OCI-LY7 (cell line): ENCODE measurements at regions not wholly inside any gene's neighbourhood (a gene's known extent, or its start where the extent isn't known, plus 50 kb on each side); places are given as distances from the start of the nearest gene placed in this dataset.

Experiments used
- BruUV-seq: library from RNA; stranded (reverse); fragments of 400-500 nt; replicated peaks from 2 replicates; lab custom pipeline; 2021; lab: Mats Ljungman, UMichigan
- CTCF ChIA-PET: fragments of 300-600 bp; sonication (Branson Sonifier 250); formaldehyde crosslinking; loops from one replicate; lab custom pipeline; 2022; ENCODE audit warnings: antibody characterized with exemption; ENCODE audit not compliant: unreplicated experiment; lab: Charles Lee
- POLR2A ChIA-PET: fragments of 300-600 bp; sonication (Branson Sonifier 250); formaldehyde crosslinking; loops from one replicate; lab custom pipeline; 2022; ENCODE audit warnings: antibody characterized with exemption; lab: Charles Lee
- DNase-seq: peaks from one replicate; pipeline ENCODE4 v3.0.0-alpha.2; 2015; ENCODE audit warnings: low spot score
- H2AFZ ChIP-seq: fragments of 200-600 bp; sonication (generic), shearing (Covaris generic); 2 replicates; pipeline ENCODE4 v1.6.1; 2014; ENCODE audit warnings: mild to moderate bottlenecking, antibody characterized with exemption, low read length, moderate library complexity
- H3K27ac ChIP-seq: fragments of 200-600 bp; sonication (generic); 2 replicates; pipeline ENCODE4 v1.5.1; 2014; ENCODE audit warnings: mixed run types, low read depth, mild to moderate bottlenecking, moderate library complexity, low read length, inconsistent platforms; ENCODE audit not compliant: poor library complexity, severe bottlenecking
- H3K36me3 ChIP-seq: fragments of 200-600 bp; sonication (generic); 2 replicates; pipeline ENCODE4 v1.6.1; 2014; ENCODE audit warnings: mild to moderate bottlenecking, antibody characterized with exemption, low read length, moderate library complexity, mixed read lengths; ENCODE audit not compliant: insufficient read depth
- H3K4me1 ChIP-seq: fragments of 200-600 bp; sonication (generic); 2 replicates; pipeline ENCODE4 v1.5.1; 2014; ENCODE audit warnings: mild to moderate bottlenecking, low read length; ENCODE audit not compliant: insufficient read depth, poor library complexity, severe bottlenecking
- H3K4me2 ChIP-seq: fragments of 200-600 bp; sonication (generic); 2 replicates; pipeline ENCODE4 v1.6.1; 2014; ENCODE audit warnings: mild to moderate bottlenecking, low read length
- H3K4me3 ChIP-seq: fragments of 200-600 bp; sonication (generic); 2 replicates; pipeline ENCODE4 v1.5.1; 2014; ENCODE audit warnings: mild to moderate bottlenecking, low read depth, low read length; ENCODE audit not compliant: poor library complexity, severe bottlenecking
- H3K79me2 ChIP-seq: fragments of 200-600 bp; sonication (generic); 2 replicates; pipeline ENCODE4 v1.6.1; 2016; ENCODE audit warnings: low read depth, mild to moderate bottlenecking, low read length, moderate library complexity, mixed read lengths; ENCODE audit not compliant: insufficient read depth
- H3K9me2 ChIP-seq: fragments of 200-600 bp; sonication (generic); 2 replicates; pipeline ENCODE4 v1.6.1; 2016; ENCODE audit warnings: mild to moderate bottlenecking, low read length, mixed read lengths; ENCODE audit not compliant: insufficient read depth
- H3K9me3 ChIP-seq: fragments of 200-600 bp; sonication (generic); 2 replicates; pipeline ENCODE4 v1.6.1; 2014; ENCODE audit warnings: mild to moderate bottlenecking, mixed run types, low read length, mixed read lengths
- H4K20me1 ChIP-seq: fragments of 200-600 bp; sonication (generic); 2 replicates; pipeline ENCODE4 v1.6.1; 2014; ENCODE audit warnings: mild to moderate bottlenecking, antibody characterized with exemption, low read length, moderate library complexity, mixed read lengths; ENCODE audit not compliant: insufficient read depth
- EZH2phosphoT487 ChIP-seq: fragments of 200-600 bp; sonication (generic); IDR thresholded peaks from 2 replicates; pipeline ENCODE4 v1.6.1; 2018; ENCODE audit warnings: low read depth, borderline replicate concordance, mild to moderate bottlenecking, mixed run types, antibody characterized with exemption, low read length, moderate library complexity, mixed read lengths
- intact Hi-C: fragments of 100-400 bp; cut with micrococcal nuclease; formaldehyde crosslinking; loops from one replicate; pipeline ENCODE4 v1.10.0; 2022; ENCODE audit not compliant: unreplicated experiment
- TF ChIP-seq, protein P1 (sequence below): fragments of 200-600 bp; sonication (generic); conservative IDR thresholded peaks from 2 replicates; pipeline ENCODE4 v1.5.1; 2014; ENCODE audit warnings: mild to moderate bottlenecking, antibody characterized with exemption, low read length, moderate library complexity, mixed read lengths

DNA sequence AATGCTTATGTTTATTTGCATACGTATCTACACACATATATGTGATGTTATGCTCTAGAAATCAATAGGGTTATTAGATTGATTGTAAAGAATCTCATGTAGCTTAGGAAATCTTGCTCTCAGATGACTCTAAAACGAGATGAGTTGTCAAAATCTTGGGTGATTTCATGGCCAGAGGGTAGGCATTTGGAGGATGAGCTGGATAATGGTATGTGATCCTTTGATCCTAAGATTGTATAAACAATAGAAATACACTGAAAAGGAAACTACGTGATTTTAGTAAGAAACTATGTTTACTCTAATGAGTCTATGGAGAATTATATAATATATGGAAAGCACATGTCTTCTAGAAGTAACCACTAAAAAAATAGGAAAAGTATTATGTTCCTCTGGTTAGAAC lies 676.6 kb downstream of the NSUN3 start:
- Histone ChIP-seq H3K79me2 (no peaks in the 10 kb centered on the region), H3K4me3 (no peak overlapping the region), H3K9me2 (no peaks in the 10 kb centered on the region), H2AFZ (no peak overlapping the region), H3K27ac (no peak overlapping the region), H3K4me2 (no peak overlapping the region), H3K9me3 (no peaks in the 10 kb centered on the region), H3K4me1 (no peaks in the 10 kb centered on the region), H4K20me1 (no peaks in the 10 kb centered on the region), H3K36me3 (no peaks in the 10 kb centered on the region)
- BruUV-seq, result no TSS peak
- ChIA-PET POLR2A (interaction anchor here (0.6 kb wide), 1 partner anchor 517 kb away, joined by 3 read pairs; no protein-coding TSS in a partner anchor), CTCF (no interaction called here)
- TF ChIP-seq, protein P1, sequence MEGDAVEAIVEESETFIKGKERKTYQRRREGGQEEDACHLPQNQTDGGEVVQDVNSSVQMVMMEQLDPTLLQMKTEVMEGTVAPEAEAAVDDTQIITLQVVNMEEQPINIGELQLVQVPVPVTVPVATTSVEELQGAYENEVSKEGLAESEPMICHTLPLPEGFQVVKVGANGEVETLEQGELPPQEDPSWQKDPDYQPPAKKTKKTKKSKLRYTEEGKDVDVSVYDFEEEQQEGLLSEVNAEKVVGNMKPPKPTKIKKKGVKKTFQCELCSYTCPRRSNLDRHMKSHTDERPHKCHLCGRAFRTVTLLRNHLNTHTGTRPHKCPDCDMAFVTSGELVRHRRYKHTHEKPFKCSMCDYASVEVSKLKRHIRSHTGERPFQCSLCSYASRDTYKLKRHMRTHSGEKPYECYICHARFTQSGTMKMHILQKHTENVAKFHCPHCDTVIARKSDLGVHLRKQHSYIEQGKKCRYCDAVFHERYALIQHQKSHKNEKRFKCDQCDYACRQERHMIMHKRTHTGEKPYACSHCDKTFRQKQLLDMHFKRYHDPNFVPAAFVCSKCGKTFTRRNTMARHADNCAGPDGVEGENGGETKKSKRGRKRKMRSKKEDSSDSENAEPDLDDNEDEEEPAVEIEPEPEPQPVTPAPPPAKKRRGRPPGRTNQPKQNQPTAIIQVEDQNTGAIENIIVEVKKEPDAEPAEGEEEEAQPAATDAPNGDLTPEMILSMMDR, result no peak
- no peak for TF ChIP-seq EZH2phosphoT487
- DNase-seq, result no peak
- intact Hi-C loops, result no loop called here

DNA sequence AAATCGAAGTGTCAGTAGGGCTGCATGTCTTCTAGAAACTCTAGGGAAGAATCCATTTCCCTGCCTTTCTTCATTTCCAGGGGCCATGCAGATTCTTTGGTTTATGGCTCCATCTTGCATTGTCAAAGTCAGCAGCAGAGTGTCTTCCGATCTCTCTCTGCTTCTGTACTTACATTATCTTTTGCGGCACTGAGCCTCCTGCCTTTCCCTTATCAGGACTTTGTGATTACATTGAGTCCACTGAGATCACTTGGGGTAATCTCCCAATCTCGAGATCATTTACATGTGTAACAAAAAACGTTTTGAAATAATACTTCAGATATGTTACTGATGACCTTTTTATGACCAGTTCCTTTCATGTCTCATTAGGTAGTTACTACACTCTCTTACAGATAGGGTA lies 695.9 kb downstream of the NSUN3 start:
- Histone ChIP-seq H3K79me2 (no peaks in the 10 kb centered on the region), H3K36me3 (no peaks in the 10 kb centered on the region), H4K20me1 (no peaks in the 10 kb centered on the region), H3K9me2 (no peaks in the 10 kb centered on the region), H3K9me3 (no peaks in the 10 kb centered on the region), H2AFZ (no peak overlapping the region), H3K4me3 (no peak overlapping the region), H3K4me1 (no peaks in the 10 kb centered on the region), H3K4me2 (no peak overlapping the region), H3K27ac (no peak overlapping the region)
- no peak for DNase-seq
- BruUV-seq, result no TSS peak
- TF ChIP-seq, protein P1, result no peak
- TF ChIP-seq EZH2phosphoT487, result no peak
- CTCF ChIA-PET, result no interaction called here
- intact Hi-C loops, result no loop called here
- POLR2A ChIA-PET, result no interaction called here

DNA sequence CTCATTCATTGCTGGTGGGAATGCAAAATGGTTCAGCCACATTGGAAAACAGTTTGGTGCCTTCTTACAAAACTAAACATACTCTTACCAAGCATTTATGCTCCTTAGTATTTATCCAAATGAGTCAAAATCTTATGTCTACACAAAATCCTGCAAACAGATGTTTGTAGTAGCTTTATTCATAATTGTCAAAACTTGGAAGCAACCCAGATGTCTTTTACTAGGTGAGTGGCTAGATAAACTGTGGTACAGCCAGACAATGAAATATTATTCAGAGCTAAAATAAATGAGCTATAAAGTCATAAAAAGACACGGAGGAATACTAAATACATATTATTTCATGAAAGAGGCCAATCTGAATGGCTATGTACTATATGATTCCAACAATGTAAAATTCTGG lies 709.5 kb downstream of the NSUN3 start:
- H3K9me3 ChIP-seq, result no peaks in the 10 kb centered on the region
- H3K4me1 ChIP-seq, result no peaks in the 10 kb centered on the region
- H2AFZ ChIP-seq, result no peak overlapping the region
- H4K20me1 ChIP-seq, result no peaks in the 10 kb centered on the region
- ChIA-PET POLR2A (no interaction called here), CTCF (no interaction called here)
- H3K36me3 ChIP-seq, result no peaks in the 10 kb centered on the region
- H3K27ac ChIP-seq, result no peak overlapping the region
- DNase-seq, result no peak
- intact Hi-C loops, result no loop called here
- H3K4me3 ChIP-seq, result no peak overlapping the region
- BruUV-seq, result no TSS peak
- no peaks in the 10 kb centered on the region for H3K79me2 ChIP-seq
- TF ChIP-seq, protein P1, result no peak
- no peak for TF ChIP-seq EZH2phosphoT487
- H3K4me2 ChIP-seq, result no peak overlapping the region
- H3K9me2 ChIP-seq, result no peaks in the 10 kb centered on the region
